Islet of Langerhans (tissue), 1 donor: ENCODE measurements at regions not wholly inside any gene's neighbourhood (a gene's known extent, or its start where the extent isn't known, plus 50 kb on each side); places are given as distances from the start of the nearest gene placed in this dataset.

Source experiments
- FAIRE-seq: peaks from one replicate; lab custom pipeline; 2011; peaks lifted over from hg19 to GRCh38; lab: Jason Lieb, UNC

DNA sequence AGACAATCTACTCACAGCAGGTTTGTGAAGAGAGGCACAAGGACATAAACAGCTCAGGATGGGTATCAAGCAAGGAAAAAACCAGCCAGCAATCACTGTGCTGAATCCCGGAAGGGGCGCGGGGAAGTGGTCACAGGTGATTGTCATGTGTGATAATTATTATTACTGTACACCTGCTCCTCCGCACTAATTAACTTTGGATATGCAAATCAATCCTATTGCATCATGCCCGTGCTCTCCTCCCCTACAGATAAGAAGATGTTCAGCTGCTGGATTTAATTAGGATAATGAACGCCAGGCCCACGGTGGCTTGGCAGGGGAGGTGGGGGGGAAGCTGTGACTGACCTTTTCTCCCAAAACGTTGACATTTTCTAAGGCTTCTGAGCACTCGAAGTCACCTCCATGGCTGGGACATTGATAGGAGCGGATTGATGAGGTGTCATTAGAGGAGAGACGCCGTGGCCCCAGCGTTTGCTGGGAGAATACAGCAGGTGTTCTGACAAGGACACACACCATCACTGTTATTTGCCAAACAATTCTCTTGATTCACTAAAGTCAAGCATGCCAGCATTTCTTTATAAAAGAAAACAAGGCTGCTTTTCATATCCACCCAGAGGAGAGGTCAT is 160.3 kb upstream of the VRK2 start:
- peak; percentile 21 for FAIRE-seq

DNA sequence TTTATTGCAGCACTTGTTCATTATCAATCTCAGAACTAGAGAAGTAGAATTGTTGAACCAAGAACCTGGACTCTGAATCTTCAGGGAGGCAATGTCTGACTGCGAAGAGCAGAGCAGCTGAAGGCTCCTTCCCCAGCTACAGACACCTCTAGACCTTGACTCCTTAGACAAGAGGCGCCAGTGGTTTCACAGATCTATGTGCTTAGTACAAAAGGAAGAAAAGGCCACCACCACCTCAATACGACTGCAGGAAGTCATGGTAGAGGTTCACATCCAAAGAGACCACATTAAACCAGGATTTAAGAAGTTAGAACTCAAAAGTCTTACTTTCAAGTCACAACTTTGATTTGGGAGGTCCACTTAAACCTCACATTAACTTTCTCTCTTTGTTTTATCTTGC is 158.1 kb upstream of the VRK2 start:
- no peak for FAIRE-seq

DNA sequence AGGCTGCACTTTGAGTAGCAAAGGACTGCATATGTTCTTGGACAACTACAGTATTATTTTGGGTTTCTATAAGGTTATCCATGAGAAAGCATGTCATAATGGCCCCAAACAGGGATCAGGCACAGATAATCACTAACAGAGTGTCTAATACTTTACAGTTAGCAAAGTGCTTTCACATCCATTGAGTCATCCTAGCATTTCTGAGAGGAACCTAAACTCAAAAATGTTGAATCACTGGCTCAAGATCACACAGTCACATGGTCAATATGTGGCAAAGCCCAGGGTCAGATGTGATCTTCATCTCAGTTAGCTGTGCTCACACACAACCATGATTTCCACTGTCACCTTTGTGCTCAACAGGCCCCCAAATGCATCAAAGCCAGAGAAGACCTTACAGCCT is 156.1 kb upstream of the VRK2 start:
- no peak for FAIRE-seq

DNA sequence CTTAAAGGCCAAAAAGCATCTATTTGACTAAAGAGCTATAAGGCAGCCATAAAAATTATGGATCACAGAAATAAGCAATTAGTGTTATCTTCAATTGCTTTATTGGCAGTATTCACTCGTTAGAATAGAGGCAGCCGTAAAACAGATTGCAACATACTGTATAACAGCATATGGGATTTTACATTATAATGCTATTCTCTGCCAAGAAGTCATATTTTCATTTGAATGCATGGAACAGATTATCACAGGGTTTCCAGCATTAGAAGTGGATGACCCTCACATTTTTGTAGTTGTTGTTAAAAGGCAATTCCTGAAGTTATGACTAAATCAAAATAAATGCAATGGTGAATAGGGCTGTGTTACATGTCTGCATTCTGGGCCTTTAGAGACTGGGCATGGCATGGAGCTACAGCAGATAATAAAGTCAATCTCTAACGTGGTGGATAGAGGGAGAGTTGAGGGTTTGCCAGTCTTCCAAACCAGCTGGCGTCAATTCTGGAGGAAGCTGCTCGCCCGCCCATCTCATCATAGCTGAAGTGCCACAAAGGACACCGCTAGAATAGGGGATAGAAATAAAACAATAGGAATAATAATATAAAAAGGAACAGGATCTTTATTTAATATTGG is 155.4 kb upstream of the VRK2 start:
- FAIRE-seq, result no peak

DNA sequence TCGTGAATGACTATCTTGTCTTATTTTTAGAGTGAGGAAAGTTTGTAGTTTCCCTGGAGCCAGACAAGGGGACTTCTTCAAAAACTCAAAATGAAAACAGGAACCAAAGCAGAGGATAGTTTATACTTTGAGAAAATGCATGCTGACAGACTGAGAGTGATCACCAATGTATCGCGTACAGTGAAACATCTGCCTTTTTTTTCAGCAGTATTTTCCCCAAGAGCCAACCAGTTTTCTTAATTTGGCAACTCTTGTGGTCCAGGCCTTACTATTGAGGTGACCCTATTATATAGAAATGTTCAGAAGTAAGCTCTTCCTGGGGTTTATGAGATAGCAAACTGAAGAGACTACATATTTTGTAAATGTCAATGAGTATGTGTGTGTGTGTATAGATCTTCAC is 153.7 kb upstream of the VRK2 start:
- FAIRE-seq, result no peak

DNA sequence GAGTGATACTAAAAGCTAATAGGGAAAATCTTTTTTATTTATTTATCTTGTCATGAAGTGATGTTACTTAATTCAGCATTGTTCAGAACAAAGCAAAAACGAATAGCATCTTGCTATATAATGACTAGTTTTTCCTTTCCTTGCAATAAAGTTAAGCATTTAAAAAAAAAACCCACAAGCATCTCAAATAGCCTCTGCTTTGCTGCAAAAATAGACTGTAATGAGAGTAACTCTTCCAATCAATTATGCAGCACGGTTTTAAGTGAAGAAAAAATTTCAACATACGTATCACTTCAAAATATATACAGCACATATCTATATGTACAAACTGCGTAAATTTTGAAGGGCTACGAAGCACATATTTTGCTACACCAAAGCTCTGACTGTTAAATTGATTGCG is 153.3 kb upstream of the VRK2 start:
- FAIRE-seq, result no peak

DNA sequence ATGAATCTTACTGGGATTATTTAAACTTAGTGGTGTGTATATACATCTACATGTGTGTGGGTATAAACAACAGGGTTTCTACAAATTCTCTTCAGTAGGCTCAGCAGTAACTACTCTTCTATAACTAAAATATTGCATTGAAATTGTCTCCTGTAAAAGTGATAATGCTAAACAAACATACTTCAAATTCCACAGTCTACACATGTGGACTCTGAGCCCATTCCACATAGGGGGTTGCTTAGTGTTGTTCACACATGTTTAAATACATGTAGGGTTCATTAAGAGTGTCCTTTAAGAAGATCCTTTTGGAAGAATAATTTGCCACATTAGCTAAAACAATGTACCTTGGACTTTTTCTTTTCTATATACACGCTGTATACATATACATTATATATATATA is 152.8 kb upstream of the VRK2 start:
- FAIRE-seq, result no peak

DNA sequence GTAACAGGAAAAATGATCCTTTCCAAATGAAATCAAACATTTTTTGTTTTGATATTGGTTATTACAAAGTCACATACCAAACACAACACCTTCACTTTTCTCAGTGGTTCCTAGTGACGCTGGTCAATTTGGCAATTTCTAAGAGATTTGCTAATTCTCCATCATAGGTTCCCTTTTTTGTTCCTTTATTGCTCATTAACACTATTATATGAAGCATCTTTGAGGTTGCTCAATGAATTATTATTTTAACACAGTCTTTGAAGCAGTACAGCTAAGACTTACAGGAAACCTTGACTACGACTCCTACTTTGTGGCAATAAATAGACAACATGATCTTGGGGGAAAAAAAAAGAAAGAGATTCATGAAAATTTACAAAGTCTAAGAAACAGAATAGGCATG is 152.2 kb upstream of the VRK2 start:
- no peak for FAIRE-seq

DNA sequence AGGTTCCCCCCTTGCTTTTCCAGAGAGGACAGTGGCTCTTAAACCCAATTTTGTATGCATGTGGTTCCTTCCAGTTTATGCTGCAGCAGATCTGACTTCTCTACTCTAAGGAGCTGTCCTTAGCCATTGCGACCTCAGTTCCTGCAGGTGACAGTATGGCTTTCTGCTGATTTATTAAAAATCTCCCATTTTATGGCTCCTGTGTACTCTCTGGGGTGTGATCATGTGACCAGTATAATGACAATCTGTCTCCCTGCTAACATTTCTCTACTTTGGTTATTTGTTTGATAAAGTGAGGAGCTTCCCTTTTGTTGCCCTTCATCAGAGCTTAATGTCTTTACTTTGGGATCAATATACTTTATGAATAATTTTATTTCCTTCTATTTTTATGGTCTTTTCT is 148.7 kb upstream of the VRK2 start:
- no peak for FAIRE-seq

DNA sequence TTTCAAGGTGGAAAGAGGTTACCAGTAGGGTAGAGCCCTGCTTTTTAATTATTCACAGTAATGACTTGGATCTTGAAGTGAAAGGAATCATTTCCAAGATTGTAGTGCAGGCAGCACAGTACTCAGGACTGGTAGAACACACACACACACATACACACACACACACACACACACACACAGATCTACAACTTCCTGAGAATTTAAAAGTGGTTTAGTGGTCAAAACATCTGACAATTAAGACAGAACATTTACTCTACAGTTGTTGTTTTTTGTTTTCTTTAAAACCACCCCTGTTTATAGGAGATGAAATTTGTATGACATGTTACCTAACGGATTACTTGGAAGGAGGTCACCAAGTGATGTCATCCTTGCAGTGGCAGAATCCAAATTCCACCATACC is 146.7 kb upstream of the VRK2 start:
- no peak for FAIRE-seq

DNA sequence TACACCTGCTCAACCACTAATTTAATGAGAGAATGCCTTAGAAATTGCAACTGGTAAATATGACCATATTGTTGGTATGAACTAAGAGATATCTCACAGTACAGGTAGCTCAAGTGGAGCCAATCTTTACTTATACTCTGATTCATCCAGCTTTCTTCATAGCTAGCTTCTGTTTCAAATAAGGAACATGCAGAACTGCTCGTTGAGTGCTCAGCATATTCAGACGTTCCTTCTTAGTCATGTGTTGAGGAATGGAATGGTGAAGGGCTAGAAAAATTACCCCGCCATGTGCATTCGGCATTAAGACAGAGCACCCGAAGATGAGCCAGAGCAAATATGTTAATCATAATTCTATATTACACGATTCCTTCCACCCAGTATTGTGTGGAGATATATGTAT is 144.0 kb upstream of the VRK2 start:
- FAIRE-seq, result no peak

DNA sequence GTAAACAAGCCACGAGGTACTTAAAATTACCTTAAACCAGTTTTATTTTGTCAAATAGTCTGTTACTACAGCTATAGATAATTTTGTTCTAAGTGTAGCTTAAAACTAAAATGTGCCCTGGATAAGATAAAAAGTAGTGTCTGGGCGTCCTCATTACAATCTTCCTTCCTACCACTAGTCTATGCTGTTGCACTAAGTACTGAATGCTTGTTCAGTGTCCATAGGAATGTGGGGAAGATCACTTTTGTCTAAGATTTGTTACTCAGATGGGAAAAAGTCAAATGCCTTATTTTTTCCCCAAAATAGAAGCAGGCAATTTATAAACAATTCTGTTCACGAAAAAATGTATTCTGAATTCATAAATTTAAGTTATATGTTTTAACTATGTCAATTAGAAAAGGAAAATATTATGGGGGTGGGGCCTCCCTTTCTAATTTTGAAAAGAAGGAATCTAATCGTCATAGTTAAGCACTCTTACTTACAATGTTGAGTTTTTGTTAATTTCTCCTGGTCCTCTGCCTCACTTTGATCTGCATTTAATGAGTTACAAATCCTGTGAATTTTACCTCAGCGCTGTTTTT is 140.4 kb upstream of the VRK2 start:
- peak; percentile 65 for FAIRE-seq

DNA sequence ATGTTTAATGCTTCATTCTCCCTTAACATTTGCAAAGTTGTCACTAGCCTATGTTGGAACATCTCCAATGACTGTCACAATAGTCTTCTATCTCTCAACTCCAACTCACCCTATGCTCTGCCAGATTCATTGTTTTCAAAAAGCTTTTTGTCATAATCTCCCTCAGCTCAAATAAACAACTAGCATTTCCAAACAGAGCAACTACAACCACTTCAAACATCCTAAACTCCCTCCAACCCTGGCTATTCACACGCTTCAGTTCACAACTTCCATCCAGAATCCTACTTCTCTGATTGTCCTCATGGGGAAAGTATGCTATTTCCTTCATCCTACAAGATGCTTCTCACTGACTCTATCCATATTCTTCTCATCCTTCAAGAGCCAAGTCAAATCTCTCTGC is 139.2 kb upstream of the VRK2 start:
- FAIRE-seq, result no peak

DNA sequence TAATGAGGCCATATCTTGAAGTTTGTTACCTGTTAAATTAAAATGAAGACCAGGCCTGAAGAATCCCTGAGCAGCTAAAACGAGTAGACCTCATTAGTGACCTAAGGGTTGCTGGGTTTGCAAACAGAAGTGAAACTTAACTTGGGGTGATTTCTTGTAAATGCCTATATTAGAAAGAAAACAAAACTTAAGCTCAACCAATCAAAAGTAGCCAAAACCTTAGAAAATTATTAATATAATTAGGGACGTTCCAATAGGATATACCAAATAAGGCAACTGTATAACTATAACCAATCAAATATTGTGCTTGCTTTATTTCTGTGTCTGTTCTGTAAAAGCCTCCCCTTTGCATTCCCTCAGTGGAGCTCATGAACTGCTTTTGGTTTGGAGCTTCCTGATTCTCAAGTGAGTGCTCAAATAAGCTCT is 137.9 kb upstream of the VRK2 start:
- no peak for FAIRE-seq

DNA sequence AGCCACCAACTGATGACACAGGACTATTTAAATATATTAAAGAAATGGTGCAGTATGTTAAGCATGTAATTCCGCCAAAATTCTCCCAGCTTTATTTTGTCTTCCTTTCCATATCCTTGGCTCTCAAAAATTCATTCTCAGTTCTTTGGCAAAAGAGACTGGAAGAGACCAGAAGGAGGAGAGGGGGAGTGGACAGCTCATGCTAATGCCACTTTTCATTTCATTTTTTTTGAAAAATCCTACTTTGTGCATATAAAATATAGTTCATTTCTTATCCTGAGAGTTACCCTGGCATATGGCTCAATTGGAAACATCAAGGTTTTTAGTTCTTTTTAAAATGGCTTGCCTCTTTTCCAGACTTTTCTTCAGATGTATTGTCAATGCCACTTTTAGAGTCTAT is 128.5 kb upstream of the VRK2 start:
- no peak for FAIRE-seq

DNA sequence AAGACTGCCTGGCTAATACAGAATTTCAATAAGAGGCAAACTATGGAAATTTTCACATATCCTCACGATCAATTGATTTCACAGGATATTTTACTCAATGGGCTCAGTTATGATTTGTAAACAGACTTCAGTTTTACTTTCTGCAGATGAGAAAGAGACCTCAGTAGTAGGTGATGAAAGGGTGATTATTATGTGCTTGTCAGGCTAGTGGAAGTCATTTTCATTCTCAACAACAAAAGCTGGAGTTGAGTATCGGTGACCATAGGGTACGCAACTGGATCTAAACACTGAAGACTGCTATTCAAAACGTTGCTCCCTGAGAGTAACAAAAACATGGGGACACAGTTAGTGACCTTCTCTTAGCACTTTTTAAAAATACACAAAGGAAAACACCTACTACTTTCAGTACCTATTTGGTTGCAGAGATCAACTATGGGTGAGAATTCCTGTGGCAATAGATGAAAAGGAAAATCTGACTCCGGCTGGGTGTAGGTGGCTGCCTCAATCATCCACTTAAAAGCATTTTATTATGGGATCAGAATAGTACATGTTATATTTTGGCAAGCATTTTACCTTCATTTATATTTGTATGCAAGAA is 126.2 kb upstream of the VRK2 start:
- FAIRE-seq, result no peak

DNA sequence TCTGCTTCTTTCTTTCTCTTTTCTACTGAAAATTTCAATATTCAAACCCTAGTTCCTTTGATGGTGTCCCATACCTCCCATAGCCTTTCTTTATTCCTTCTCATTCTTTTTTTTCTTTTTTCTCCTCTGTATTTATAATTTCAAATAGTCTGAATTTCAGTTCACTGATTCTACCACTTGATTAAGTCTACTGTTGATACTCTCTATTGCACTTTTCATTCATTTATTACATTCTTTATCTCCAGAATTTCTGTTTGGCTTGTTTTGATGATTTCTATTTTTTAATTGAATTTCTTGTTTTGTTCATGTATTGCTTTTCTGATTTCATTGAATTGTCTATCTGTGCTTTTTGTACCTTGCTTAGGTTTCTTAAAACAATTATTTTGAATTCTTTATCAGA is 111.9 kb upstream of the VRK2 start:
- FAIRE-seq, result no peak

DNA sequence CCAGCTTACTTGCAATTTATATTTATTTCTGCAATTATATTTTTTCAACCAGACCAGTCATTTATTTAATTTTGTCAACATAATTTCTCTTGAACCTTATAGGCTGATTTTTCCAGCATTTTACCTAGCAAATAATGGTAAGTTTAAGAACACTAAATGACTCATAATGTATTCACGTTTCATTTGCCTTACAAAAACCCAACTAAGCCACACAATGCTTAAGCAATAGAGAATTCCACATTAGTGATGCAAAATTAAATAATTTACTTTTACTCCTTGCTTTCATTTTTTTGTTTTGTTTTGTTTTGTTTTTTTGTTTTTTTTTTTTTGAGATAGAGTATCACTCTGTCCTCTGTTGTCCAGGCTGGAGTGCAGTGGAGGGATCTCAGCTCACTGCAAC is 110.4 kb upstream of the VRK2 start:
- no peak for FAIRE-seq

DNA sequence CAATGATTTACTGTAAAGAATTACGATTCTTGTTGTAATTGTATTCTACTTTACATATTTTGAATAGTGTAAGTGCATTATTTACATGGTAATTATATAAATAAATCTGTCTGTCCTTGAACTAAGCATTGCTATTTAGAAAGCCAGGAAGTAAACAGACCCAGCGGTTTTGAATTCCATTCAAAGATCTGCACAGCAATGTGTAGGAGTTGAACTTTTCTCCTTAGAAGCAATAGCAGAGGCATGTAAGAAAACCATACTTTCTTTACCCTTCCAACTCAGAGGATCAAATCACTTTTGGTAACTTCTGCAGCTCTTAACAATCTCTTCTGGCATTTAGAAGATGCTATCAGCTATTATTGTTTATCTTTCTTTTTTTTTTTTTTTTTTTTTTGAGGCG is 109.2 kb upstream of the VRK2 start:
- no peak for FAIRE-seq

DNA sequence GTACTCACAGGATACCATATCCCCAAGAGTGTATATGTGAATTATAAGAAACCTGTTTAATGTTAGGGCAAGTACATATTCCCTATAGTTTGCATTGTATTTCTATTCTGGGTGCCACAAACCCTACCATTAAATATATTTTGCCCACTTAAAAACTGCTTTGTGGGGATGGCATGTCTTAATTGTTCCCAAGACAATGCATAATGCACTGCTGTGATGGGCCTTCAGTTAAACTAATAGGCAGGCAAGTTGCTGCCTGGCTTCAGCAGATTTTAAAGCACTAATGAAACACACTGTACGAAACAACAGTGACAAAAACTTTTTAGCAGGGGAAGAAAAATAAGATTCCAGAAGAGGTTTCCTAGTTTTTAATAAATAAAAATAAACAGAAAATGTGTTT is 104.8 kb upstream of the VRK2 start:
- no peak for FAIRE-seq

DNA sequence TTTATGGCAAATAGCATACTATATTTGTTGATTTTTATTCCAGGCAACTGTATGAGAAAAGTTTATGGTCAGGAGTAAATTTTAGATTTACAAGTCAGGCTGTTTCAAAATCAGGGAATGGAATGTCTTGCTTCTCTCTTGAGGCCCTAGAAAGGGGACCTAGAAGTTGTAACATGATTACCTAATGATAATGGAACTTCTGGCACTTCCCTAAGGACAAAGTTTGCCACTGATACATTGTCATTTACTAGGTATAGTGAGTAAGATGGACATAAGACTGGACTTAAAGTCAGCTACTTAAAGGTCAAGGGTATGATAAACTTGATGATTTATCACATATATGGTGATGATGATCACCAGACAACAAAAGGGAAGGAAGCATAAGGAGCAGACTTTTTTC is 103.3 kb upstream of the VRK2 start:
- no peak for FAIRE-seq

DNA sequence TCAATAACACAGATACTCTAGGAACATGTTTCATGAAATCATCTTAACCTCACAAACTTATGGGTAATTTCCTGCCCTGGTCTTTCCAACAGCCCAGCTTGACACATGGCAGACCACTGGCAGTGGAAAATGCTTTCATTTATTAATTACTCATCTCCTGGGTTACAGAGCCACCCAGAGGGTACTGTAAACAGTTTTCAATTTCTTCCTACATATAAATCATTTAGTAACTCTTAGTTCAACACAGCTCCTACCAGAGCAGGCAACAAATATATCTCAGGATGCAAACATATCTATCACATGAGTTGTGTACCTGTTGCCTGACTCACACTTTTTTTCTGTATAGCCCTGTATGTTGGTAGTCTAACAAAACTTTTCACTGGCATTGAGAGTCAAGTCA is 99.2 kb upstream of the VRK2 start:
- FAIRE-seq, result no peak

DNA sequence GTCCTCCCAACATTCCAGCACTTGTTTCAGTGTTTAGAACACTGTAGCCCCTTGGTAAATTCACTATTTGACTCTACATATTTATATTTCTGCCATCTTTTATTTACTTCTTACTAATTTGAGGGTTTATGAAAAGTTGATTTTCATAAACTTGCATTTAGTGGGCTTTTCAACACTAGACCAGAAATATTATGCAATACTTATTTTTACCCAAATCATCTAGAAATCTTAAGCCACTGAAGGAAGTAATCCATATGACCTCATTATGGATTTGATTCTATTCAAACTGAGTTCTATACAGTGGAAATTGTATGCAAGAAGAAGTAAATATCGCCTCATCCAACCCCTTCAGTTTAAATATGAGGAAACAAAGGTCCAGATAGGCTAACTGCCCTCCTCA is 92.6 kb upstream of the VRK2 start:
- no peak for FAIRE-seq

DNA sequence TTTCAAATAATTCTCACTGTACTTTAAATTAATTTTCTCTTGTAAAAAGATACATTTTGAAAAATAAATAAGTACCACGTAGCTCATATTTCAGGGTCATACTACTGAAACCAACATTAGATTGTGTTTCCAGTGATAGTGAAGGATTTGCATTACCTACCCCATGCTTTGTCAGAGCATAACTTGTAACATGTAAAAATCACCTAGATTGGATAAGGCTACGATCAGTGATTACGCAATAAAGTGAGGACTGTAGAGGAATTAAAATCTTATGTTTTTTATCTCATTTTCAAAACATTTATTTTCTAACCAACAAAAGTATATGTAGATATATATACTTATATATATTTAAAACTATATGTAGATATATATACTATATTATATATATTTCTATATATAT is 89.4 kb upstream of the VRK2 start:
- FAIRE-seq, result no peak
